Heart left ventricle (tissue), 16 donors: ENCODE measurements at regions not wholly inside any gene's neighbourhood (a gene's known extent, or its start where the extent isn't known, plus 50 kb on each side); places are given as distances from the start of the nearest gene placed in this dataset.

Experiments
- ATAC-seq, 4 donors: fragments of 200-7000 bp; cut with Tn5 transposase; one replicate each; pipeline ENCODE4 v1.9.1; 2020 to 2022; ENCODE audit warnings: moderate library complexity in 4 of 4, mild to moderate bottlenecking in 3 of 4, moderate number of reproducible peaks in 1 of 4
- DNase-seq, 5 donors: peaks; one replicate each; pipeline ENCODE4 v3.0.0-alpha.2; 2020
- H3K27ac ChIP-seq, 12 donors: fragments of 200-600 bp; sonication (generic) in 4 of 12; one replicate each; pipeline versions ENCODE4 v1.5.0 to v1.8.0; 2016 to 2022; ENCODE audit warnings: mild to moderate bottlenecking in 2 of 12
- H3K27me3 ChIP-seq, 9 donors: fragments of 200-600 bp; sonication (generic) in 2 of 9; one replicate each; pipeline versions ENCODE4 v1.5.1 to v1.8.0; 2016 to 2022; ENCODE audit warnings: mild to moderate bottlenecking in 3 of 9
- H3K36me3 ChIP-seq, 9 donors: fragments of 200-600 bp; sonication (generic) in 2 of 9; one replicate each; pipeline versions ENCODE4 v1.5.0 to v1.8.0; 2018 to 2022; ENCODE audit warnings: mild to moderate bottlenecking in 2 of 9
- H3K4me1 ChIP-seq, 12 donors: fragments of 200-600 bp; sonication (generic) in 4 of 12; one replicate each; pipeline versions ENCODE4 v1.5.0 to v1.8.0; 2016 to 2022; ENCODE audit warnings: mild to moderate bottlenecking in 3 of 12
- H3K4me3 ChIP-seq, 12 donors: fragments of 200-600 bp; sonication (generic) in 4 of 12; one replicate each; pipeline versions ENCODE4 v1.5.0 to v1.8.0; 2017 to 2022; ENCODE audit warnings: mild to moderate bottlenecking in 9 of 12, moderate library complexity in 4 of 12
- H3K9me3 ChIP-seq, 12 donors: fragments of 200-600 bp; sonication (generic) in 4 of 12; one replicate each; pipeline versions ENCODE4 v1.5.0 to v1.8.0; 2016 to 2022; ENCODE audit warnings: mild to moderate bottlenecking in 1 of 12
- CTCF ChIP-seq, 12 donors: fragments of 200-600 bp; sonication (generic) in 4 of 12; IDR thresholded peaks; one replicate each; pipeline versions ENCODE4 v1.5.0 to v1.8.0; 2018 to 2022; ENCODE audit warnings: antibody characterized with exemption in 12 of 12, mild to moderate bottlenecking in 5 of 12
- POLR2A ChIP-seq, 2 donors: fragments of 450-650 bp; IDR thresholded peaks; one replicate each; pipeline ENCODE4 v1.6.1; 2017; ENCODE audit warnings: antibody characterized with exemption in 2 of 2, mild to moderate bottlenecking in 2 of 2, moderate library complexity in 2 of 2
- WGBS, 4 donors: extraction: QIAGEN DNeasy Blood & Tissue Kit in 2 of 4; methylation state at CpG; one replicate each; pipeline versions ENCODE4 v1.1.5 to v1.1.7; 2013 to 2018; 5-methylcytosine and 5-hydroxymethylcytosine counted together
- intact Hi-C, 10 donors: fragments of 100-400 bp; cut with DNase I; formaldehyde crosslinking; loops; one replicate each; pipeline versions ENCODE4 v1.11.1 to v1.14.2; 2022
- donor health status: ischemic (EF 13 %, LVEDD 7.1; RV severe dilation, severe dysfunction).
- donor health status: healthy with polysubstance abuse.
- donor health status: DM: no; HTN: yes; CAD: no.
- donor health status: DM: no; HTN: no; CAD: no.
- donor health status: ischemic (EF 25% LVEDD 6.9; RV normal size, moderate dysfunction).
- donor health status: ischemic (EF 25% LVEDD 5.7; RV mildly dilated, moderate dysfunction).
- donor health status: healthy.
- donor health status: DM: yes; HTN: yes; CAD: no.
- donor health status: ischemic (EF 35%, LVEDD 5.7; RV mildly dilated, moderate dysfunction).
- donor health status: nonischemic (EF 11% LVEDD 7.7; RV severe dilation, severe dysfunction).
- donor health status: DM: yes; HTN: yes; CAD: no.
- donor health status: PGD.
- donor health status: ischemic (EF 29% LVEDD 5.4; RV normal size, mild dysfunction).
- donor health status: nonischemic (EF 23%, LVEDD 6.1; RV moderate dilation, normal function).

DNA sequence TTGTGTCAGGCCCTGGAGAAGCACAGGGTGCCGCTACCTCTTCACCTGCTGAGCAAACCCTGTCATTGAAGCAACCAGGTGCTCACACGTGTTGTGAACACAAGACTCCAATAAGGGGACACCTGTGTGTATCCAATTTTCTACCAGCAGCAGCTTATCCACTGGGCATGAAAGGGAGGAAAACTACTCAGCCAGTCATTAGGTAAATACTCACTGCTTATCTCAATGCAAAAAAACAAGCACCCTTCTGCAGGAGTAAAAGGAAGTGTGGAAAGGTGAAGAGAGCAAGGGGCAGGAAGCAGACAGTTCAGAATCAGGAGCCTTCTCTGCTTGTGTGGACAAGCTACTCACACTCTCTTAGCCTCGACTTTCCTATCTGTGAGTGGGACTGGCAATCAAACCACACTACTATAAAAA lies 148.9 kb downstream of the ETS2 start:
- H3K27ac ChIP-seq: no peak overlapping the region
- TF ChIP-seq POLR2A (IDR thresholded peaks at IDR 0.05): no peak
- no peak for TF ChIP-seq CTCF (IDR thresholded peaks at IDR 0.05)
- peaks cover 0 to 11% (median 0%) of the 10 kb centered on the region in 12 donors for H3K9me3 ChIP-seq
- 76 to 82% (median 78%) methylated on average over 3 of the region's 3 CpGs for WGBS, 4 donors
- intact Hi-C loops: loop anchor here in 1 of 10 donors (5.0 kb wide), 1 partner anchor 133 kb away; no protein-coding TSS in a partner anchor
- H3K27me3 ChIP-seq: no peaks in the 10 kb centered on the region
- no peak overlapping the region for H3K4me3 ChIP-seq
- no peaks in the 10 kb centered on the region for H3K36me3 ChIP-seq
- DNase-seq (peak in 1 of 5 donors; percentile 4), ATAC-seq (no peak)
- H3K4me1 ChIP-seq: peaks cover 0 to 44% (median 23%) of the 10 kb centered on the region in 12 donors

DNA sequence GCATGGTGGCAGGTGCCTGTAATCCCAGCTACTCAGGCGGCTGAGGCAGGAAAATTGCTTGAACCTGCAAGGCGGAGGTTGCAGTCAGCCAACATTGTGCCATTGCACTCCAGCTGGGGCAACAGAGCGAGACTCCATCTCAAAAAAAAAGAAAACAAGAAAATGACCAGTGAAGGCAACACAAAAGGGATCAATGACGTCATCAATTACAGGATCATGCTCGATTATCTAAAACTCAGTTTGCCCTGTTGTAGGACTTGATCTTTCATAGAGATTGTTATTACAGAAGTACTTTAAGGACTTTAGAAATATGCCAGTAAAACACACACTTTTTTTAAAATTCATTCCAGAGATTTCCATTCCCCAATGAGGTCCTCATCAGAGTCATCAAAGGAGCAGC lies 147.8 kb downstream of the ETS2 start:
- ATAC-seq (no peak), DNase-seq (no peak)
- Histone ChIP-seq H3K36me3 (no peaks in the 10 kb centered on the region), H3K27ac (no peak overlapping the region), H3K9me3 (peaks cover 0 to 13% (median 0%) of the 10 kb centered on the region in 12 donors), H3K27me3 (no peaks in the 10 kb centered on the region), H3K4me3 (no peak overlapping the region), H3K4me1 (peaks cover 0 to 33% (median 14%) of the 10 kb centered on the region in 12 donors)
- TF ChIP-seq CTCF (IDR thresholded peaks at IDR 0.05) (no peak), POLR2A (IDR thresholded peaks at IDR 0.05) (no peak)
- intact Hi-C loops: no loop called here
- 95 to 99% (median 97%) methylated on average over 5 of the region's 5 CpGs for WGBS, 4 donors

DNA sequence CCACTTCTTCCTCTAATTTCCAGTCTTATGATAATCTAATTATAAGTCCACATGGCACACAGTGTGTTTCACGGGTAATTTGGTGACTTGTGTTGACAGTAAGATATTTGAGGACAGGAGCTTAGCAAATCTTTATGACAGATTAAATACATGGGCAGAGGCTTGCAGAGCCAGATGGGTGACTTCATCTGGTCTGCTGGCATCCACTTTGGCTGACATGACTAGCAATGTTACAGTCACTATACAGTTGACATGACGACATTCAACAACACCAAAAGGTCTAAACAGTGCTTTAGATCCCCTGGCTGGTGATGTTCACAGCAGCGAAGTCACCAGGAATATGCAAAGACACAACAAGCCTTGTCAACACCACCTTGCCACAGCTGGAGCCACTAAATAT lies 147.2 kb downstream of the ETS2 start:
- WGBS, 4 donors: 64 to 82% (median 75%) methylated on average over 3 of the region's 3 CpGs
- TF ChIP-seq POLR2A (IDR thresholded peaks at IDR 0.05) (no peak), CTCF (IDR thresholded peaks at IDR 0.05) (no peak)
- peaks cover 0 to 27% (median 10%) of the 10 kb centered on the region in 12 donors for H3K4me1 ChIP-seq
- ATAC-seq: no peak
- H3K9me3 ChIP-seq: peaks cover 0 to 13% (median 0%) of the 10 kb centered on the region in 12 donors
- no peak overlapping the region for H3K4me3 ChIP-seq
- no peaks in the 10 kb centered on the region for H3K27me3 ChIP-seq
- peak in 1 of 5 donors; percentile 15 for DNase-seq
- H3K27ac ChIP-seq: no peak overlapping the region
- intact Hi-C loops: no loop called here
- no peaks in the 10 kb centered on the region for H3K36me3 ChIP-seq

DNA sequence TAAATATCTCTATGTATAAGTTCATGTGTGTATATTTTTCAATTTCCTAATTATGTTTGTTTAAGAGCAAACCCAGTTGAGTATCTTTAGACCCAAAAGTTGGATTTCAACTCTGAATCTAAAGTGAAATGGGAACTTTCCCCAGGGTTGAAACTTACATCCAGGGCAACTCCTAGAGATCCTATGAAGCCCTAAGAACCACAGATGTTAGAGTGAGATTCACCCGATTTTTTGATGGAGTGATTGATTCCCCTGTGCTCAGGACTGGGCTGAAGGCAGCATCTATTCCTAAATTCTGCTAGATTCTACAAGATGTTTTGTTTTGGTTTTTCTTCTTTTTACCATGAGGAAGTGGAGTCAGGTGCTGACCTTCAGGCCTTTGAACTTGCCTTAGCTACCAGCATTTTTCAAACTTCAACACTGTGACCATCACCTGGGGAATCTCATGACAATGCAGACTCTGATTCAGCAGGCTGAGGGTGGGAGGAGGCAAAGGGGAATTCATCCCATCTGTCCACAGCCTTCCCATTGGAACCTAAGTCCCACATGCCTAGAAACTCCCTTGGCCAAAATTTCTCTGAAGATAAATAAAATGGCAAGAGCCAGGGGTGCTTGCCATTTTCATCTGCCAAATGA lies 145.5 kb downstream of the ETS2 start:
- peak in 1 of 5 donors; percentile 1 for DNase-seq
- H3K4me3 ChIP-seq: no peak overlapping the region
- TF ChIP-seq CTCF (IDR thresholded peaks at IDR 0.05) (no peak), POLR2A (IDR thresholded peaks at IDR 0.05) (no peak)
- peaks cover 0 to 13% (median 0%) of the 10 kb centered on the region in 12 donors for H3K9me3 ChIP-seq
- H3K27ac ChIP-seq: no peak overlapping the region
- ATAC-seq: no peak
- intact Hi-C loops: no loop called here
- no peaks in the 10 kb centered on the region for H3K36me3 ChIP-seq
- peaks cover 0 to 11% (median under 1%) of the 10 kb centered on the region in 12 donors for H3K4me1 ChIP-seq
- 88 to 94% (median 92%) methylated on average over 1 of the region's 1 CpG for WGBS, 4 donors
- H3K27me3 ChIP-seq: no peaks in the 10 kb centered on the region
